Esophagus muscularis mucosa (tissue), 4 donors: ENCODE measurements at regions not wholly inside any gene's neighbourhood (a gene's known extent, or its start where the extent isn't known, plus 50 kb on each side); places are given as distances from the start of the nearest gene placed in this dataset.

Experiments
- DNase-seq: peaks from one replicate; pipeline ENCODE4 v3.0.0-alpha.2; 2017; ENCODE audit errors: extremely low spot score
- H3K27ac ChIP-seq, 4 donors: fragments of 200-600 bp; sonication (generic); replicated peaks in 1 of 4; 1 replicate in 3 of 4; 2 replicates in 1 of 4; pipeline ENCODE4 v1.5.1; 2016 to 2019; ENCODE audit warnings: mild to moderate bottlenecking in 1 of 4
- H3K27me3 ChIP-seq, 4 donors: fragments of 200-600 bp; sonication (generic); one replicate each; pipeline versions ENCODE4 v1.5.1 to v1.6.0; 2016 to 2019
- H3K36me3 ChIP-seq, 4 donors: fragments of 200-600 bp; sonication (generic); one replicate each; pipeline ENCODE4 v1.5.1; 2016 to 2019
- H3K4me1 ChIP-seq, 4 donors: fragments of 200-600 bp; sonication (generic); one replicate each; pipeline ENCODE4 v1.5.1; 2016 to 2019
- H3K4me3 ChIP-seq, 4 donors: fragments of 200-600 bp; sonication (generic); 1 replicate in 2 of 4; 2 replicates in 2 of 4; pipeline ENCODE4 v1.5.1; 2016 to 2019; ENCODE audit warnings: mild to moderate bottlenecking in 4 of 4, moderate library complexity in 1 of 4
- H3K9me3 ChIP-seq, 4 donors: fragments of 200-600 bp; sonication (generic); 1 replicate in 3 of 4; 2 replicates in 1 of 4; pipeline ENCODE4 v1.5.1; 2016 to 2019
- CTCF ChIP-seq, 3 experiments: fragments of 200-600 bp in 2 of 3; fragments of 450-650 bp in 1 of 3; sonication (generic) in 2 of 3; IDR thresholded peaks; one replicate each; pipeline ENCODE4 v1.5.1; 2017 to 2019; ENCODE audit warnings: antibody characterized with exemption in 3 of 3, mild to moderate bottlenecking in 2 of 3, moderate library complexity in 1 of 3
- EP300 ChIP-seq: sonication (generic); formaldehyde crosslinking; IDR thresholded peaks from one replicate; pipeline ENCODE4 v1.6.1; 2017; ENCODE audit warnings: antibody characterized with exemption
- POLR2A ChIP-seq: fragments of 450-650 bp; IDR thresholded peaks from one replicate; pipeline ENCODE4 v1.6.1; 2017; ENCODE audit warnings: antibody characterized with exemption, moderate library complexity, mild to moderate bottlenecking, low read depth
- POLR2AphosphoS5 ChIP-seq, 2 donors: sonication (generic); formaldehyde crosslinking; IDR thresholded peaks; one replicate each; pipeline ENCODE4 v1.6.1; 2017; ENCODE audit warnings: antibody characterized with exemption in 2 of 2
- WGBS: methylation state at CpG from one replicate; pipeline ENCODE4 v1.1.5; 2018; 5-methylcytosine and 5-hydroxymethylcytosine counted together
- intact Hi-C: fragments of 100-400 bp; cut with DNase I; formaldehyde crosslinking; loops from one replicate; pipeline ENCODE4 v1.15.1; 2023

GRCh38 chr14:34201909-34202637 is 251.2 kb upstream of the EGLN3 start:
- no peaks in the 10 kb centered on the region for H3K9me3 ChIP-seq
- no peak overlapping the region for H3K4me3 ChIP-seq
- no peak for DNase-seq
- no peaks in the 10 kb centered on the region for H3K4me1 ChIP-seq
- intact Hi-C loops, result no loop called here
- H3K36me3 ChIP-seq, result no peaks in the 10 kb centered on the region
- 82% methylated on average over 3 of the region's 3 CpGs for WGBS
- no peak for TF ChIP-seq POLR2A
- no peaks in the 10 kb centered on the region for H3K27me3 ChIP-seq
- no peak overlapping the region for H3K27ac ChIP-seq

GRCh38 chr14:34199585-34199984 is 248.7 kb upstream of the EGLN3 start:
- H3K4me3 ChIP-seq, result no peak overlapping the region
- H3K27ac ChIP-seq, result no peak overlapping the region
- intact Hi-C loops, result no loop called here
- 71% methylated on average over 4 of the region's 4 CpGs for WGBS
- H3K36me3 ChIP-seq, result no peaks in the 10 kb centered on the region
- no peaks in the 10 kb centered on the region for H3K9me3 ChIP-seq
- TF ChIP-seq CTCF (IDR thresholded peaks at IDR 0.05), result no peak
- TF ChIP-seq POLR2A, result no peak
- TF ChIP-seq POLR2AphosphoS5 (IDR thresholded peaks at IDR 0.05), result no peak
- no peak for TF ChIP-seq EP300
- H3K4me1 ChIP-seq, result no peaks in the 10 kb centered on the region
- H3K27me3 ChIP-seq, result no peaks in the 10 kb centered on the region
- no peak for DNase-seq

GRCh38 chr14:34198096-34198495 is 247.2 kb upstream of the EGLN3 start:
- 90% methylated on average over 4 of the region's 4 CpGs for WGBS
- intact Hi-C loops, result no loop called here
- Histone ChIP-seq H3K9me3 (no peaks in the 10 kb centered on the region), H3K4me3 (no peak overlapping the region), H3K27me3 (no peaks in the 10 kb centered on the region), H3K36me3 (no peaks in the 10 kb centered on the region), H3K4me1 (no peaks in the 10 kb centered on the region), H3K27ac (no peak overlapping the region)
- TF ChIP-seq POLR2A, result no peak
- no peak for TF ChIP-seq EP300
- no peak for TF ChIP-seq POLR2AphosphoS5 (IDR thresholded peaks at IDR 0.05)
- TF ChIP-seq CTCF (IDR thresholded peaks at IDR 0.05), result no peak
- DNase-seq, result no peak

- intact Hi-C loops, result no loop called here
- Histone ChIP-seq H3K9me3 (no peaks in the 10 kb centered on the region), H3K4me1 (no peaks in the 10 kb centered on the region), H3K36me3 (no peaks in the 10 kb centered on the region), H3K27me3 (no peaks in the 10 kb centered on the region), H3K4me3 (no peak overlapping the region), H3K27ac (no peak overlapping the region)
- TF ChIP-seq EP300 (no peak), CTCF (IDR thresholded peaks at IDR 0.05) (no peak), POLR2A (no peak), POLR2AphosphoS5 (IDR thresholded peaks at IDR 0.05) (no peak)
- no peak for DNase-seq
These were observed 245.1 kb upstream of the EGLN3 start for GRCh38 chr14:34195964-34196363.

- Histone ChIP-seq H3K27ac (no peak overlapping the region), H3K36me3 (no peaks in the 10 kb centered on the region), H3K4me1 (no peaks in the 10 kb centered on the region), H3K27me3 (no peaks in the 10 kb centered on the region), H3K4me3 (no peak overlapping the region), H3K9me3 (no peaks in the 10 kb centered on the region)
- WGBS, result 79% methylated on average over 4 of the region's 4 CpGs
- TF ChIP-seq POLR2AphosphoS5 (IDR thresholded peaks at IDR 0.05) (no peak), POLR2A (no peak), EP300 (no peak), CTCF (IDR thresholded peaks at IDR 0.05) (no peak)
- DNase-seq, result no peak
- intact Hi-C loops, result no loop called here
These were observed 239.8 kb upstream of the EGLN3 start for GRCh38 chr14:34190717-34191116.
